Aorta (tissue), 5 donors: ENCODE measurements at regions not wholly inside any gene's neighbourhood (a gene's known extent, or its start where the extent isn't known, plus 50 kb on each side); places are given as distances from the start of the nearest gene placed in this dataset.
"Not testable (repeated sequence)": the region's sequence is repeated elsewhere in the genome, so short reads cannot be mapped to it uniquely, and the experiment has no call there.

ENCODE experiments used
- ATAC-seq: fragments of 200-7000 bp; cut with Tn5 transposase; one replicate; pipeline ENCODE4 v1.9.1; 2022; ENCODE audit warnings: moderate library complexity; ENCODE audit not compliant: low FRiP score
- DNase-seq, 2 donors: peaks; one replicate each; pipeline ENCODE4 v3.0.0-alpha.2; 2020
- H3K27ac ChIP-seq, 2 donors: one replicate each; pipeline ENCODE4 v1.5.1; 2013; ENCODE audit warnings: low read length in 2 of 2, mild to moderate bottlenecking in 2 of 2, moderate library complexity in 2 of 2, control low read depth in 1 of 2, inconsistent platforms in 1 of 2, low read depth in 1 of 2
- H3K27me3 ChIP-seq, 2 donors: one replicate each; pipeline ENCODE4 v1.6.1; 2013; ENCODE audit warnings: control low read depth in 1 of 2, low read length in 1 of 2, mild to moderate bottlenecking in 1 of 2, moderate library complexity in 1 of 2; ENCODE audit not compliant: insufficient read depth in 2 of 2, control insufficient read depth in 1 of 2
- H3K36me3 ChIP-seq, 2 donors: one replicate each; pipeline ENCODE4 v1.6.1; 2013; ENCODE audit warnings: control low read depth in 1 of 2, low read length in 1 of 2, mild to moderate bottlenecking in 1 of 2; ENCODE audit not compliant: insufficient read depth in 2 of 2, control insufficient read depth in 1 of 2
- H3K4me1 ChIP-seq, 2 donors: one replicate each; pipeline ENCODE4 v1.6.1; 2013; ENCODE audit warnings: low read length in 2 of 2, control low read depth in 1 of 2, mild to moderate bottlenecking in 1 of 2, moderate library complexity in 1 of 2; ENCODE audit not compliant: insufficient read depth in 2 of 2, control insufficient read depth in 1 of 2
- H3K4me3 ChIP-seq, 2 donors: one replicate each; pipeline ENCODE4 v1.5.1; 2013; ENCODE audit warnings: low read length in 2 of 2, control low read depth in 1 of 2, mild to moderate bottlenecking in 1 of 2
- H3K9me3 ChIP-seq: one replicate; pipeline ENCODE4 v1.6.1; 2013; ENCODE audit warnings: mild to moderate bottlenecking, low read length; ENCODE audit not compliant: control insufficient read depth
- WGBS, 2 donors: extraction: QIAGEN DNeasy Blood & Tissue Kit; methylation state at CpG; one replicate each; pipeline ENCODE4 v1.1.7; 2013; 5-methylcytosine and 5-hydroxymethylcytosine counted together
- intact Hi-C, 2 donors: fragments of 100-400 bp; cut with DNase I; formaldehyde crosslinking; loops; one replicate each; pipeline versions ENCODE4 v1.14.2 to v1.15.0; 2022
- donor health status: healthy with polysubstance abuse.
- donor health status: Bipolar disorder and iron deficiency.
- donor health status: DM: no; HTN: no; CAD: no.
- donor health status: DM: no; HTN: no; CAD: no.
- donor health status: DM: yes; HTN: yes; CAD: no.

DNA sequence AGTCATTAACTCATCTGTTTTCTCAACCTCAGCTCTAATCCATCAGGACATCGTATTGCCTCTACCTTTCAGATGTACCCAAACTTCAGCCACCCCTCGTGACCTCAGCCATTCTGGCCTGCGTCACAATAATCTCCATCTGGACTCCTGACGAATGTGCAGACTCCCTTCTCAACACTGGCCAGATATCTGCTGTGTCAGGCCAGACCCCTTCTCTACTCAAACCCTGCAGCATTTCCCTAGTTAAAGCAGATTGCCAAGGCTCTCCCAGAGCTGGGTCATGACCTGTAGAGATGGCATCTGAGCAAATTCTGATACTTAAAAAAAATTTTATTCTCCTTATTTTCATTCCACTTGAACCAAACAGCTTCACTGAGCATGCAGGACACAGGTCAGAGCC is 69.5 kb upstream of the TMEM18 start:
- Histone ChIP-seq H3K27me3 (no peaks in the 10 kb centered on the region), H3K4me3 (no peak overlapping the region), H3K36me3 (no peaks in the 10 kb centered on the region), H3K27ac (no peak overlapping the region), H3K9me3 (no peaks in the 10 kb centered on the region), H3K4me1 (no peaks in the 10 kb centered on the region)
- no peak for DNase-seq
- WGBS, 2 donors, result 51 to 58% methylated on average over 4 of the region's 4 CpGs
- no peak for ATAC-seq
- intact Hi-C loops, result no loop called here

DNA sequence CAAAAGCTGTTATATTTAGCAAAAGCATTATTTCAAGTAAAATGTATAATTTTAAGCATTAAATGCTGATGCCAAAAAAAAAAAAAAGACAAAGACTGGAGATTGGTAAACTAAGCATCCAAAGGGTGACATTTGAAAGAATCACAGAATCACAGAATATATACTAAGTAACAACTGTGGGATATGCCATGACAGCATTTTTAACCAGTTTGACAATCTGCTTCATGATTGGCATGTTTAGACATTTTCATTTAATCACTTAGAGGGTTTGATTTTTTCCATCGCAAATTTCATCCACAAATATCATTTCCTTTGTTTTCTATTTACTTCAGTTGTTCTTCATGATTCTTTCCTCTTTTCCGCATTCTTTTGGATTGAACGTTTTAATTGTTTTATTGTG is 66.9 kb upstream of the TMEM18 start:
- Histone ChIP-seq H3K27ac (no peak overlapping the region), H3K4me3 (no peak overlapping the region), H3K4me1 (no peaks in the 10 kb centered on the region), H3K36me3 (no peaks in the 10 kb centered on the region), H3K9me3 (no peaks in the 10 kb centered on the region), H3K27me3 (no peaks in the 10 kb centered on the region)
- ATAC-seq (no peak), DNase-seq (no peak)
- 91 to 93% methylated on average over 3 of the region's 3 CpGs for WGBS, 2 donors
- intact Hi-C loops, result no loop called here

DNA sequence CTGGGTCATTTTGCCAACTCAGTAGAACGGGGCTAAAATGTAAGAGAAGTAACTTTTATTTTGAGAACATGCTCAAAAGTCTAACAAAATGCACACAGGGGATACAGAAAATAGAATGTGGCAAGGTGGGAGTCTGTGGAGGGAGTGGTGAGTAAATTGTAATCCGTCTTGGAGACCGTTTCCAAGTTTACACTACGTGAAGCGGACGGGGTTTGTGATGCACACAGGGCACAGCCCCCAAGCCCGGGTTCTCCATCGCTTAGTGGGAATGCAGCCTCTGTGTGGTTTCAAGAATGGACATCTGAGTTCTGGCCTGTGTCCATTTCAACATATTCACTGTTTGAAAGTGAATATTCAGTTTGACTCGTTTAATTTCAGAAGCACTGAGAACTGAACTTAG is 65.0 kb upstream of the TMEM18 start:
- intact Hi-C loops, result no loop called here
- Histone ChIP-seq H3K27ac (no peak overlapping the region), H3K4me1 (no peaks in the 10 kb centered on the region), H3K36me3 (no peaks in the 10 kb centered on the region), H3K27me3 (no peaks in the 10 kb centered on the region), H3K9me3 (no peaks in the 10 kb centered on the region), H3K4me3 (no peak overlapping the region)
- 70 to 71% methylated on average over 9 of the region's 9 CpGs for WGBS, 2 donors
- DNase-seq (no peak), ATAC-seq (no peak)

DNA sequence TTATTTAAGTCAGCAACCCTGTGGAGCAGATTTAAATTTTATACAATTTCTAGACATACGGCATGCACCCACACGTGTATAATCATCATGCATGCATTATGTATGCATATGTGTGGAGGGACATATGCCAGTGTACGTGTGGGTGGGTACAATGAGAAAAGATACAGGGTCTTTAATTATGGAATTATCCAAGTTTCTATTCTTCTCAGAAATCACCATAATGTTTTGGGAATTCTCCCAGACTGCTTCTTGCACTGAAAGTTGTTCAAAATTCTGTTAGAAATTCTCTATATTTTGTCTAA is 63.9 kb upstream of the TMEM18 start:
- no peak for DNase-seq
- intact Hi-C loops, result no loop called here

DNA sequence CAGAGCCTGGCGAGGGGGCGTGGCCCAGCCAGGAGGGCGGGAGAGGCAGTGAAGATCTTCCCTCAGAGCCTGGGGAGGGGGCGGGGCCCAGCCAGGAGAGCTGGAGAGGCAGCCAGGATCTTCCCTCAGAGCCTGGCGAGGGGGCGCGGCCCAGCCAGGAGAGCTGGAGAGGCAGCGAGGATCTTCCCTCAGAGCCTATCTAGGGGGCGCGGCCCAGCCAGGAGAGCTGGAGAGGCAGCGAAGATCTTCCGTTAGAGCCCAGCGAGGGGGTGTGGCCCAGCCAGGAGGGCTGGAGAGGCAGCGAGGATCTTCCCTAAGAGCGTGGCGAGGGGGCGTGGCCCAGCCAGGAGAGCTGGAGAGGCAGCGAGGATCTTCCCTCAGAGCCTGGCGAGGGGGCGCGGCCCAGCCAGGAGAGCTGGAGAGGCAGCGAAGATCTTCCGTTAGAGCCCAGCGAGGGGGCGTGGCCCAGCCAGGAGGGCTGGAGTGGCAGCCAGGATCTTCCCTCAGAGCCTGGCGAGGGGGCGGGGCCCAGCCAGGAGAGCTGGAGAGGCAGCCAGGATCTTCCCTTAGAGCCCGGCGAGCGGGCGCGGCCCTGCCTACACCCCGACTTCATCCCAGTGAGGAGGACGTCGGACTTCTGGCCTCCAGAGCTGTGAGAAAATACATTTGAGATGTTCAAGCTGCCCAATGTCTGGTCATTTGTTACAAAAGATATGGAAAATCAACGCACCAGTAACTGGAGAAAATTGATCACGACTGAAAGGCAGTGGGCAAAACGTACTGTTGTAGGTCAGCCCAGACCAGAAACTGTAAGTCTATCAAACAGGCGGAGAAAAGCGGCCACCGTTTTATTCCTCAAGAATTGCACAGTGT is 63.4 kb upstream of the TMEM18 start:
- H3K4me1 ChIP-seq, H3K9me3 ChIP-seq, H3K36me3 ChIP-seq, H3K27me3 ChIP-seq, H3K27ac ChIP-seq, intact Hi-C loops: not testable (repeated sequence)
- 1 to 2% methylated on average over 38 to 41 of the region's 41 CpGs for WGBS, 2 donors
- DNase-seq (peak; percentile 89), ATAC-seq (peak; percentile 63)
- peak overlapping the region in 1 of 2 donors; percentile 38 for H3K4me3 ChIP-seq

More for the DNA sequence above, 63.9 kb upstream of the TMEM18 start:
- H3K9me3 ChIP-seq, result no peaks in the 10 kb centered on the region
- H3K27me3 ChIP-seq, result no peaks in the 10 kb centered on the region
- H3K36me3 ChIP-seq, result no peaks in the 10 kb centered on the region
- H3K27ac ChIP-seq, result no peak overlapping the region
- no peaks in the 10 kb centered on the region for H3K4me1 ChIP-seq
- H3K4me3 ChIP-seq, result no peak overlapping the region
- ATAC-seq, result no peak
- 20 to 22% methylated on average over 3 of the region's 3 CpGs for WGBS, 2 donors

DNA sequence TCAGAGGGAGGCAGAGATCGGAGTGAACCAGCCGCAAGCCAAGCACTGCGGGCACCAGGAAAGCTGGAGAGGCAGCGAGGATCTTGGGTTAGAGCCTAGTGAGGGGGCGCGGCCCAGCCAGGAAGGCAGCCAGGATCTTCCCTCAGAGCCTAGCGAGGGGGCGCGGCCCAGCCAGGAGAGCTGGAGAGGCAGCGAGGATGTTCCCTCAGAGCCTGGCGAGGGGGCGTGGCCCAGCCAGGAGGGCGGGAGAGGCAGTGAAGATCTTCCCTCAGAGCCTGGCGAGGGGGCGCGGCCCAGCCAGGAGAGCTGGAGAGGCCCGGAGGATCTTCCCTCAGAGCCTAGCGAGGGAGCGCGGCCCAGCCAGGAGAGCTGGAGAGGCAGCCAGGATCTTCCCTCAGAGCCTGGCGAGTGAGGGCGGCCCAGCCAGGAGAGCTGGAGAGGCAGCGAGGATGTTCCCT is 62.7 kb upstream of the TMEM18 start:
- H3K9me3 ChIP-seq, H3K4me1 ChIP-seq, H3K27ac ChIP-seq, ATAC-seq, H3K27me3 ChIP-seq, H3K4me3 ChIP-seq, H3K36me3 ChIP-seq: not testable (repeated sequence)
- 5 to 6% methylated on average over 20 to 23 of the region's 23 CpGs for WGBS, 2 donors
- intact Hi-C loops, result loop anchor here in 1 of 2 donors (5.0 kb wide), 1 partner anchor 63 kb away; the partner anchor contains the start of gene TMEM18
- peak in 1 of 2 donors; percentile 75 for DNase-seq

DNA sequence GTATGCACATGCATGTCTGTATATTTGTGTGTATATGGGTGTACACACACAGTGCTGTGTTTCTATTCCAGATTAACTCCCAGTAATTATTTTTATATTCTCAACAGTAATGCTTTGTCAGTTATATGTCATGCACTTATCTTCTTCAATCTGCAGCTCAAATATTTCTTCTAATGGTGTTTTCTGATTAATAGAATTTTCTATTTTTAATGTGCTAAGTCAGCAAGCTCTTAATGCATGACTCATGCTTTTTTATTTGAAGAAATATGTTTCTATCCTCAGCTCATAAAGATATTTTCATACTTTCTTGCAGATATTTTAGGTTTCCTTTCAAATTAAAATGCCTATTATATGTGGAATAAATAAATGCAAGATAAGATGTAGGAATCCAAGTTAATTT is 59.7 kb upstream of the TMEM18 start:
- Histone ChIP-seq H3K4me3 (no peak overlapping the region), H3K9me3 (no peaks in the 10 kb centered on the region), H3K4me1 (no peaks in the 10 kb centered on the region), H3K36me3 (no peaks in the 10 kb centered on the region), H3K27ac (no peak overlapping the region), H3K27me3 (no peaks in the 10 kb centered on the region)
- ATAC-seq (no peak), DNase-seq (no peak)
- intact Hi-C loops, result loop anchor here in 1 of 2 donors (5.0 kb wide), 1 partner anchor 60 kb away; the partner anchor contains the start of gene TMEM18

DNA sequence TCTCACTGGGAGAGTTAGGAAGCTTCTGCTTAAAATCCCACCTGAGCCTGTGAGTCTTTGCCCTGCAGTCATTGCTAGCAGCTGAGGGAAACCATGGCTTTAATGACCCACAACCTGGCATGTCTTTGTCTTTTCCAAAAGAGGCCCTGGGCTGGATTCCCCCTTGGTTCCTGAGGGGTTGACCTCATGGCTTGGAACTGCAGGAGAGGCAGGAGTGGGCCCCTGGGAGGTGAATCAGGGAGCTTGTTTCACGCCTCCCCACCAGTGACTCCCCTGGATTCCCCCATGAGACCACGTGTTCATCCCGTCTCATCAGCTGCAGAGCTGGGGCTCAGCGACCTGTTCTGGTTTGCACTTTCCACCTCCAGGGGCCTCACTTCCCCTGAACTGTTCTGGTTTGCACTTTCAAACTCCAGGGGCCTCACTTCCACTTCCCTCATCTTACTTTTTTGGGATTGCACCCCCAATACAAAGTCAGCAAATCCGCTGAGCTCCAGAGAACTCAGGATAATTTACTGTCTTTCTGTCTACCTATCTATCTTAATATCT is 58.5 kb upstream of the TMEM18 start:
- WGBS, 2 donors, result 69 to 73% methylated on average over 5 of the region's 5 CpGs
- Histone ChIP-seq H3K4me1 (no peaks in the 10 kb centered on the region), H3K4me3 (no peak overlapping the region), H3K36me3 (no peaks in the 10 kb centered on the region), H3K27ac (no peak overlapping the region), H3K27me3 (no peaks in the 10 kb centered on the region), H3K9me3 (no peaks in the 10 kb centered on the region)
- intact Hi-C loops, result loop anchor here in 1 of 2 donors (5.0 kb wide), 1 partner anchor 58 kb away; the partner anchor contains the start of gene TMEM18
- ATAC-seq (no peak), DNase-seq (no peak)

DNA sequence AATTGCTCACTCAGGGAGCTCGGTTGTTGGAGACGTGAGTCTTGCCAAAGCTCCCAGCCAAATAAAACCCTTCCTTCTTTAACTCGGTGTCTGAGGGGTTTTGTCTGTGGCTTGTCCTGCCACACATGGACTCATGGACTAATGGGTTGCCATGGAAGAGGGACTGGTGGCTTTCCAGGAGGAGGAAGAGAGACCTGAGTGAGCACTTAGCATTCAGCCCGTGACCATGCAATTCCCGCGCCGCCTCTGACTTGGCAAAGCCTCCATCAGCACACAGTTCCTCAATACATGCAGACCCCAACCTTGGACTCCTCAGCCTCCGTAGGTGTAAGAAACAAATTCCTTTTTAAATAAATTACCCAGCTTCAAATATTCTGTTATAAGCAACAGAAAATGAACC is 57.3 kb upstream of the TMEM18 start:
- Histone ChIP-seq H3K27ac (no peak overlapping the region), H3K27me3 (no peaks in the 10 kb centered on the region), H3K9me3 (no peaks in the 10 kb centered on the region), H3K4me1 (no peaks in the 10 kb centered on the region), H3K4me3 (no peak overlapping the region), H3K36me3 (no peaks in the 10 kb centered on the region)
- 80 to 82% methylated on average over 8 of the region's 8 CpGs for WGBS, 2 donors
- intact Hi-C loops, result no loop called here
- ATAC-seq, result no peak
- no peak for DNase-seq
